AG10803 (cell line): ENCODE measurements at regions not wholly inside any gene's neighbourhood (a gene's known extent, or its start where the extent isn't known, plus 50 kb on each side); places are given as distances from the start of the nearest gene placed in this dataset.

Experiments
- DNase-seq: peaks from one replicate; pipeline ENCODE4 v3.0.0; 2010; ENCODE audit warnings: low read depth
- H3K4me3 ChIP-seq: 2 replicates; pipeline ENCODE4 v1.5.1; 2011; ENCODE audit warnings: mild to moderate bottlenecking, low read length, control low read depth
- CTCF ChIP-seq: conservative IDR thresholded peaks from 2 replicates; pipeline ENCODE4 v1.5.1; 2011; ENCODE audit warnings: mild to moderate bottlenecking, low read length, control low read depth, inconsistent platforms

DNA sequence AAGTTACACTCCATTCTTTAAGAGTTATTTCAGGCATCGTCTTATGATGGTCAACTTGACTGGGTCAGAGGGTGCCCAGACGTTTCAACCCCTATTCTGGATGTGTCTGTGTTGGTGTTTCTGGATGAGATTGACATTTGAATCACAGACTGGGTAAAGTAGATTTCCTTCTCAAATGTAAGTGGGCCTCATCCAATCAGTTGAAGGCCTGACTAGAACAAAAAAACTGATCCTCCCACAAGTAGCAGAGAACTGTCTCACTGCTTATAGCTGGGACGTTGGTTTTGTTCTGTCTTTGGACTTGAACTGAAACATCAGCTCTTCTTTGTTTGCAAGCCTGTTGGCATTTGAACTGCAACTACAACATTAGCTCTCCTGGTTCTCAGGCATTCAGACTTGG, 76.3 kb upstream of the LYZL1 start:
- no peak overlapping the region for H3K4me3 ChIP-seq
- no peak for TF ChIP-seq CTCF
- DNase-seq, result no peak

DNA sequence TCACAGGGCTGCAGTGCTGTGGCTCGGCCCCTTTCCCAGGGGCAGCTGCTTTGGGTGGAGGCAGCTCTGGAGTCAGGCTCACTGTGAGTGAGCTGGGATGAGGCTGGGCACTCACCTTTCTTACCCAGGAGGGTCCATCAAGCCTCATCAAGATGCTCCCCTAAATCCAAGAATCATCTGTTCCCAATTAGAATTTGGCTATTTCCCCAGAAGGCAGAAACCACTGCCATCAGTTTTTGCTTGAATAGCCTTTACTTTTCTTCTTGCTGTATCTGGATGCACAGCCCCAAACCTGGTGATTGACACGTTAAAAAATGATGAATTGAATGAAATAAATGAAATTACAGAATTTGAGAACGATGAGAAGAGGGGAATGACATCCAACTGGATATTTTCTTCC, 74.3 kb upstream of the LYZL1 start:
- TF ChIP-seq CTCF, result no peak
- DNase-seq, result no peak
- H3K4me3 ChIP-seq, result no peak overlapping the region

GRCh38 chr10:29217292-29217738, 71.6 kb upstream of the LYZL1 start:
- TF ChIP-seq CTCF, result no peak
- DNase-seq, result no peak
- H3K4me3 ChIP-seq, result no peak overlapping the region

GRCh38 chr10:29223326-29223725, 65.5 kb upstream of the LYZL1 start:
- no peak overlapping the region for H3K4me3 ChIP-seq
- no peak for DNase-seq
- TF ChIP-seq CTCF, result no peak

DNA sequence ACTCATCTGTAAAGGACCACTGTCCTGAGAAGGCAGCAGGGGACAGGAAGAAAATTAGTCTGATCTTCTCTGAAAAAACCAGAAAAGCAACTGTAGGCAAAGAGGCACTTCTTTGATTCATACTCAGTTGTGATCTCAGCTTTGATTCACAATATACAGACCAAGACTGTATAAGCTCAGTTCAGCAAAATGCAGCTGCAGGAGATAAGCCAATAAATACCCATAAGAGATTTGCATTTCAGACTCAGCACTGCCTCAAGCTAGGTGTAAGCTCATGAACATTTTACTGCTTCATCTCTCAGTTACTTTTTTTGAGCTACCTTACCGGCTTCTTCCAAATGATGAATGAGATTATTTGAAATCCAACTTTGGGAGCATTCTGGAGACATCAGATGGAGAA, 64.2 kb upstream of the LYZL1 start:
- H3K4me3 ChIP-seq, result no peak overlapping the region
- no peak for TF ChIP-seq CTCF
- no peak for DNase-seq

- DNase-seq, result no peak
- H3K4me3 ChIP-seq, result no peak overlapping the region
- TF ChIP-seq CTCF, result no peak
Observed at GRCh38 chr10:29227201-29227600, 61.7 kb upstream of the LYZL1 start.

GRCh38 chr10:29228562-29228961, 60.3 kb upstream of the LYZL1 start:
- no peak overlapping the region for H3K4me3 ChIP-seq
- no peak for TF ChIP-seq CTCF
- DNase-seq, result no peak
